ENCODE measurements at regions not wholly inside any gene's neighbourhood (a gene's known extent, or its start where the extent isn't known, plus 50 kb on each side); places are given as distances from the start of the nearest gene placed in this dataset.

DNA sequence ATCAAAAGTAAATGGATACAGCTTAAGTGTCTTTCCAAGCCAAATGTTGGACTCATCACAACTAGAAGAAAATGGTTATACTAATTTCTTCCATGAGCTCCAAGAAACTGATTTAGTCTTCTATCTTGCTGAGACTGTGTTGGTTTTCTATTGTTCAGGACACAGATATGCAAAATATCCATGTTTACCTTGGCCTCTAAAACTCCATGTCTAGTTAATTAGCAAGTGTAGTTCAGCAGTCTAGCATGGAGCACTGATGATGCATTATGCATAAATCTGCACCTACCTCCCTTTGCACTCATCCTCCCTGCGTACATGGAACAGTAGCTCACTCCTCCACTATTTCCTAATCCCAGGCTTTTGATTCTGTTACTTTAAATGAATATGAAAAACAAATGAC lies 731.4 kb upstream of the CHAC2 start:
- TF ChIP-seq GATA3 (IDR thresholded peaks at IDR 0.05; ENCODE audit: borderline replicate concordance) (no peak), CEBPB (IDR thresholded peaks at IDR 0.05) (no peak)
- TF ChIP-seq, protein P1, sequence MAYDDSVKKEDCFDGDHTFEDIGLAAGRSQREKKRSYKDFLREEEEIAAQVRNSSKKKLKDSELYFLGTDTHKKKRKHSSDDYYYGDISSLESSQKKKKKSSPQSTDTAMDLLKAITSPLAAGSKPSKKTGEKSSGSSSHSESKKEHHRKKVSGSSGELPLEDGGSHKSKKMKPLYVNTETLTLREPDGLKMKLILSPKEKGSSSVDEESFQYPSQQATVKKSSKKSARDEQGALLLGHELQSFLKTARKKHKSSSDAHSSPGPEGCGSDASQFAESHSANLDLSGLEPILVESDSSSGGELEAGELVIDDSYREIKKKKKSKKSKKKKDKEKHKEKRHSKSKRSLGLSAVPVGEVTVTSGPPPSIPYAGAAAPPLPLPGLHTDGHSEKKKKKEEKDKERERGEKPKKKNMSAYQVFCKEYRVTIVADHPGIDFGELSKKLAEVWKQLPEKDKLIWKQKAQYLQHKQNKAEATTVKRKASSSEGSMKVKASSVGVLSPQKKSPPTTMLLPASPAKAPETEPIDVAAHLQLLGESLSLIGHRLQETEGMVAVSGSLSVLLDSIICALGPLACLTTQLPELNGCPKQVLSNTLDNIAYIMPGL (CRISPR knock-in tag; IDR thresholded peaks at IDR 0.05; ENCODE audit: borderline replicate concordance): no peak

All from A549 (cell line).